ENCODE measurements at regions not wholly inside any gene's neighbourhood (a gene's known extent, or its start where the extent isn't known, plus 50 kb on each side); places are given as distances from the start of the nearest gene placed in this dataset.

- peaks cover 9% of the 10 kb centered on the region for H3K4me1 ChIP-seq (ENCODE audit: insufficient read depth, low read length)
- no peaks in the 10 kb centered on the region for H3K9me3 ChIP-seq (ENCODE audit: low read length)
- no peak overlapping the region for H2AFZ ChIP-seq (ENCODE audit: low read depth, low read length)
- H3K36me3 ChIP-seq (ENCODE audit: insufficient read depth, low read length), result no peaks in the 10 kb centered on the region
- no peaks in the 10 kb centered on the region for H3K27me3 ChIP-seq (ENCODE audit: insufficient read depth, low read length)
- H3K4me3 ChIP-seq (ENCODE audit: low read length), result no peak overlapping the region
Observed at GRCh38 chr10:10960534-10960933, 57.1 kb upstream of the CELF2 start.

GRCh38 chr10:10961072-10961471 lies 56.6 kb upstream of the CELF2 start:
- peaks cover 13% of the 10 kb centered on the region for H3K4me1 ChIP-seq (ENCODE audit: insufficient read depth, low read length)
- H3K4me3 ChIP-seq (ENCODE audit: low read length), result no peak overlapping the region
- H3K9me3 ChIP-seq (ENCODE audit: low read length), result no peaks in the 10 kb centered on the region
- no peaks in the 10 kb centered on the region for H3K36me3 ChIP-seq (ENCODE audit: insufficient read depth, low read length)
- no peaks in the 10 kb centered on the region for H3K27me3 ChIP-seq (ENCODE audit: insufficient read depth, low read length)
- no peak overlapping the region for H2AFZ ChIP-seq (ENCODE audit: low read depth, low read length)

- Histone ChIP-seq H3K4me1 (ENCODE audit: insufficient read depth, low read length) (peaks cover 11% of the 10 kb centered on the region), H3K36me3 (ENCODE audit: insufficient read depth, low read length) (no peaks in the 10 kb centered on the region), H2AFZ (ENCODE audit: low read depth, low read length) (no peak overlapping the region), H3K4me3 (ENCODE audit: low read length) (no peak overlapping the region), H3K9me3 (ENCODE audit: low read length) (no peaks in the 10 kb centered on the region), H3K27me3 (ENCODE audit: insufficient read depth, low read length) (no peaks in the 10 kb centered on the region)
Observed at GRCh38 chr10:10967029-10967428, 50.6 kb upstream of the CELF2 start.

- Histone ChIP-seq H3K9me3 (ENCODE audit: low read length) (no peaks in the 10 kb centered on the region), H3K27me3 (ENCODE audit: insufficient read depth, low read length) (no peaks in the 10 kb centered on the region), H2AFZ (ENCODE audit: low read depth, low read length) (no peak overlapping the region), H3K4me1 (ENCODE audit: insufficient read depth, low read length) (peaks cover 11% of the 10 kb centered on the region), H3K4me3 (ENCODE audit: low read length) (no peak overlapping the region), H3K36me3 (ENCODE audit: insufficient read depth, low read length) (no peaks in the 10 kb centered on the region)
Observed at GRCh38 chr10:10967581-10968256, 50.0 kb upstream of the CELF2 start.

Data from neuron (in vitro differentiated cells).